Activated CD4-positive, alpha-beta T cell treated with anti-CD3 and anti-CD28 coated beads, Interleukin-2, amount 50 U/mL, for 1 hour (primary cell): ENCODE measurements at regions not wholly inside any gene's neighbourhood (a gene's known extent, or its start where the extent isn't known, plus 50 kb on each side); places are given as distances from the start of the nearest gene placed in this dataset.
"Not testable (repeated sequence)": the region's sequence is repeated elsewhere in the genome, so short reads cannot be mapped to it uniquely, and the experiment has no call there.

Experiments used
- DNase-seq: peaks from one replicate; pipeline ENCODE4 v3.0.0-alpha.2; 2020

DNA sequence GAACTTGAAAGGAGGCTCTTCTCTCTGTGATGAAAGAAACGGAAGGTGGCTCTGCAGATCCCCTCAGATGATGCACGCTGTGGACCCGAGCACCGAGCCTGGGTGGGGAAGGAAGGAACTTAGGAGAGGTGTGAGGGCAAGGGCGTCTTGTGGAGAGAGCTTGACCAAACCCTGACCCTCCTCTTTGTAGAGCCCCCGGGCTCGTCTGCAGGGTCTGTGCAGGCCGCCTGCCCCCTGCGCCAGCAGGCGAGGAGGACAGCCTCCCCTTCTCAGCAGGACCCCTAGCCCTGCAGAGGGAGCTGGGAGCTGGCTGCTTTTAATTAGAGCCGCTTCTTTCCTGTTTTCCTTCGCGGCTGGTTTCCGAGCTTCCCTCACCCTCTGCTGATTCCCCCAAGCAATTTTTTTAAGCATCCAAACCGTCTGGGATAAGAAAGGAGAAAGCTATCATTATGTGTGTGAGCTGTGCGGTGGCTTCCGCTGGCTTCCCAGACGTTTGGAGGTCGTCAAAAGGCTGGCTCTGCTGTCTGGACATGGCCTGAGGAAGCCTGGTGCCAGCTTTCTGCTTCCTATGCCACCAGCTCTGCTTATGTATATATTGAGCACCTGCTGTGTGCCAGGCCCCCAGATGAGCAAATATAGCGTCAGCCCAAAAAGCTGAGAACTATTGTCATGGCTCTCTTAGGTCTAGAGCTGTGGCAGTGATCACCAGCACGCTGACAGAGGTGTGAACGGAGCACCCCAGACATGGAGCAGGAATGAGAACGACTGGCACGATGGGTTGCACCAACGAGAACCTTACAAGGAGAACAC is 160.2 kb upstream of the IRF2BP2 start:
- no peak for DNase-seq

DNA sequence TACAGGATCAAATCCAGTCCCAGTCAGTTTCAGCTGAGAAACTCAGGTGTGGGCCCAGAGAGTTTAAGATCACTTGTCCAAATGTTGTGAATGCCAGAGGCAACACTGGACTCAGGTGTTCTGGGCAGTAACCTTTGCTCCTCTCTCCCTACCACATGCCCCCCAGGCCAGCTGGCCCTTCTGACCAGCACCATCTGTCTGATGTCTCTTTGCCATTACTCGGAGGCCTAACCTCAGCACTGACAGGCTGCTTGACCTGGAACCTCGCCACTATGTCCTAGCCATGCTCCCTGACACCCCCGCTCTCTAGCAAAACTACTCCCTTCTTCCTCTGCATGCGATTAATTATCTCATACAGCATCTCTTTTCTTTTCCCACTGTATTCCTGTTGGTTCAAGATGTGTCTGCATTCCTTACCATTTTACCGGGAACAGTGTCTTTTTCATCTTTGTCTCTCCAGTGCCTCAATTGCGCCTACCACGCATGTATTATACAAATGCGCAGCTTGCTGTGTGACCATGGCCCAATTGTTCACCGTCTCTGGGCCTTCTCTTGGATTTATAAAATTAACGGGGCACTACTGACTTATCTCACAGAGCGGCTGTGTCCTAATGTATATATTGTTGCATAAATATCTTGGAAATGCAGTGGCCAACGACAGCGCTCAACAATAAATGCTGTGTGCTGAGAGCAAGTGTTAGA is 159.5 kb upstream of the IRF2BP2 start:
- no peak for DNase-seq

GRCh38 chr1:234768569-234769283 is 158.7 kb upstream of the IRF2BP2 start:
- peak; percentile 55 for DNase-seq

DNA sequence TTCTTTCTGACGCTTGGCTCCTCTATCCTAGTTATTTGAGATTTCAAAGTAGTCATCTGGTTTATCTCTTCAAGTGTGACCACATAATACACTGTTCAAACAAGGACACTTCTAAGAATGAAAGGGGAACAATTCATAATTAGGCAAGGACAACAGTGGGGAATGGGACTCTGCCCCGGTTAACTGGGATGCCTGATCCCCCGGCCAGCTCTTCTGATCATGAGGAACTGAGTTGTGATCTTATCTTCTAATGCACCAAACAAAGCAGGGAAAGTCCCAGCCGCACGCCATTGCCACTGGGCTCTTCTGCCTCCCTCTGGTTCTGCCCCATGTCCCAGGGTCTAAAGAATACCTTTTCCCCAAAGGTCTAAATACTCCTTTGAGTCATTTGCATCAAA is 158.2 kb upstream of the IRF2BP2 start:
- no peak for DNase-seq

- DNase-seq = no peak
Observed at GRCh38 chr1:234765672-234766071, 155.7 kb upstream of the IRF2BP2 start.

GRCh38 chr1:234765181-234765580 is 155.2 kb upstream of the IRF2BP2 start:
- no peak for DNase-seq

DNA sequence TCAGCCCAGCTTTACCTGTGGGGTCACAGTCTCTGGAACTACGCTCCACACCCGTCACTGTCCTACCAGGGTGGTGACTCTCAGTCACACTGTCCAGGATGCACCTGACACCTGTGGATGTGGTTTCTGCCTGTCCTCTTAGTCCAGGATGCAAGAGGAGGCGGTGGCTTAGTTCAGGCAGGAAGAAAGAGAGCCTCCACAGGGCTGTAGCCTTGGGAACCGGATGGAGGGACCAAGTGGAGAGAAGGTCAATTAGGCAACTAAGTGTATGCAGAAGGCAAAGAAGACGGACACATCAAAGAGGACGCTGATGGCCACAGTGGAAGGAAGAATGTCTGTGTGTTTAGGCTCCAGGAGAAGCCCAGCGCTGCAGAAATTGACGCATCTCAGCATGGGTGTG is 153.9 kb upstream of the IRF2BP2 start:
- DNase-seq = no peak

DNA sequence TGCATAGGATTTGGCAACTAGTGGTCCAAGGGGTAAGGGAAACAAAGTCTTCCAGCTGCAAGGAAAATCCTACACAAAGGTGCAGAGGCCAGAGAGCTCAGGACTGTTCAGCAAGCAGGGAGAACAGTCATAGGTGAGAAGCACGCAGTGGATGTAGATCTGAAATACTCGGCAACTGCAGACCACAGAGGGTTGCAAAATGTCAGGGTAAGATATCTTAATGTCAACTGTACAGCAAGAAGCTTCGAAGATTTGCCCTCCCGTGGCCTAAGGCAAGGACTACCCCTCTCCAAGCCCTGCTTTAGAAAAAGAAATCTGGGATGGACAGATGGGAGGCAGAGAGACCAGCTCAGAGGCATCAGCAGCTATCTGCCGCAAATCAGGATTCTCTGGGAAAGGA is 153.4 kb upstream of the IRF2BP2 start:
- no peak for DNase-seq

DNA sequence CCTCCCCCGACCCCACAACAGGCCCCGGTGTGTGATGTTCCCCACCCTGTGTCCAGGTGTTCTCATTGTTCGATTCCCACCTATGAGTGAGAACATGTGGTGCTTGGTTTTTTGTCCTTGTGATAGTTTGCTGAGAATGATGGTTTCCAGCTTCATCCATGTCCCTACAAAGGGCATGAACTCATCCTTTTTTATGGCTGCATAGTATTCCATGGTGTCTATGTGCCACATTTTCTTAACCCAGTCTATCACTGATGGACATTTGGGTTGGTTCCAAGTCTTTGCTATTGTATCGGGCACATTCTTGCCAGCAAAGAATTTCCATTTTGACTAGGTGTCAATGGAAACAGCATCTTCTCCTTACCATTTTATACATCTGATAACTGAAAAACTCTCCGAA is 152.1 kb upstream of the IRF2BP2 start:
- not testable (repeated sequence) for DNase-seq

- DNase-seq = no peak
Observed at GRCh38 chr1:234760303-234760723, 150.3 kb upstream of the IRF2BP2 start.

DNA sequence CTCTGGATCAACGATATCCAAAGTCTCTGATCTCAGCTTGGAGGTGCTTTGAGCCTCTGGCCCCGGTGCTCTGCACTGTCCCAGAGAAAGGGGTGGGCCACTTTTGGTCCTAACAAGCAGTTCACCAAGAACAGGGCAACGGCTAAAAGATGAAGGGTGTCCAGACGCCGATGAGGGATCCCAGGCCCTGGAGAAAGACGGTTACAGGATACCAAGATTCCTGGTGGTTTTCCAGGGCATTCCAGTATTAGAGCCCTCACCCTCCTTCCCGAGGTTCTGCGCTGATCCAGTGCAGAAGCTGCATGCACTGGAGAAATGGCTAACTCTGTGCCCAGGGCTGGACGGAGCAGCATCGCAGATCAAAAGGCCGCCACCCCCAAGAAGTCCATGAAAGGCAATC is 149.9 kb upstream of the IRF2BP2 start:
- no peak for DNase-seq

DNA sequence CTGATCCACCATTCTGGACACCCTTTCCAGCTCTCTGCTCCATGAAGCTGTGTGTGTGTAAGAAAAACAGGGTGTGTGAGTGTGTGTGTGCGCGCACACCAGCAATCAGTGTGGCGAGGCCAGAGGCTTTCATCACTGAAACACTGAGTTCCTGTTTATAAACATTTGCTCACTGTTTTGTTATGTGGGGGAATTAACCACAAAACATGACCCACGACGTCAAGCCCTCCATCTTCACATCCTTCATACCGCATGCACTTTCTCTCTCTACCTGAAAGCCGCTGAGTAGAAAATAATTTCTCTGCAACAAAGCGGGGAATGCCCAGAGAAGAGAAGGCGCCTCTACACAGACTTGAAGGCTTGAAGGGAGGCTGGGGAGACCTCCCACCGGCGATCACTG is 148.9 kb upstream of the IRF2BP2 start:
- DNase-seq = peak; percentile 53

DNA sequence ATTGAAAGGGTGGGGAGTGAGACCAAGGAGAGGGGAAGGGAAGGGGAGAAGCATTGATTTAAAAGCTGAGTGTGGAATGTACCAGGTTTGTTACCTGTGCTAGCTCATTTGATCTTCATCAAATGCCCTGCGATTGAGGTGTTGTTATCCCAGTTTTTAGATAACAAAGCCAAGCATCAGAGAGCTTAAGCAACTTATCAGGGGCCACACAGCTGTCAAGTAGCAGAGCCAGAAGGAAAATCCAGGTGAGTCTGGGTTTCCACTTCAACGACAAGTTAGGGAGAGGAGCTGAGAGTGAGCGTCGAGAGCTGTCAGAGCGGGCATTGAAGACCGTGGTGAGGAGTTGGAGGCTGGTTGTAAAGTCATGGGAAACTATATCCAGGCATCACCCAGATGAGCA is 146.9 kb upstream of the IRF2BP2 start:
- no peak for DNase-seq

DNA sequence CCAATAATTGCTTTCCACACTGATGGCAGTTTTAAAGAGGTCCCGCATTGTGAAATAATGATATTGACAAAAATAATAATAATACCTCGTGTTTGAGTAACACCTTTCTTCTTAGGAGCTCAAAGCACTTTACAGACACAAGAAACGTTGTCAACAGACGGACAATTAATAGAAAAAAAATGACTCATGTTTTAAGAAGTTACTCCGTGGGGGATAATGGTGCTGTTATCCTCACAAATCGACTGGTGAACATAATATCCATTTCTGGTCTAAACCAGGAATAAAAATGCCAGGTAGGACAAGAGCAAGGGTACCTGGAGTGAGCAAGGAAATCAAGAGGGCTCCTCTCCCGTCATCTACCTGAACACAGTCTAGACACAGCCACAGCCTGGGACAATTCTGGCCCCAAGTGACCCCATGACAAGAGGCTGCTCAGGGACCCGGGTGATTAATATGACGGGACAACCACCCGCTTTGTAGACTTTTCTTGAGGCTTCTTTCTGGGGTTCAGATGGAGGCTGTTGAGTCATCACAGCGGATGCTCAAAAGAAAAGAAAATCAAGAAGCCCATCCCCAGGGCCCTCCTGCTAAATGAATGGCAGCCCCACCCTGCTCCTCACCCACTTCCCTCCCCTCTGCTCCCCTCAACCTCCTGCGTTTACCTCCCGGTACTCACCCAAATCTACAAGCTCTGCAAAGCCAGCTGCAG is 146.2 kb upstream of the IRF2BP2 start:
- no peak for DNase-seq

GRCh38 chr1:234755449-234755863 is 145.5 kb upstream of the IRF2BP2 start:
- no peak for DNase-seq

GRCh38 chr1:234753979-234754378 is 144.0 kb upstream of the IRF2BP2 start:
- no peak for DNase-seq

GRCh38 chr1:234752927-234753326 is 142.9 kb upstream of the IRF2BP2 start:
- DNase-seq = no peak

GRCh38 chr1:234751678-234752077 is 141.7 kb upstream of the IRF2BP2 start:
- no peak for DNase-seq

DNA sequence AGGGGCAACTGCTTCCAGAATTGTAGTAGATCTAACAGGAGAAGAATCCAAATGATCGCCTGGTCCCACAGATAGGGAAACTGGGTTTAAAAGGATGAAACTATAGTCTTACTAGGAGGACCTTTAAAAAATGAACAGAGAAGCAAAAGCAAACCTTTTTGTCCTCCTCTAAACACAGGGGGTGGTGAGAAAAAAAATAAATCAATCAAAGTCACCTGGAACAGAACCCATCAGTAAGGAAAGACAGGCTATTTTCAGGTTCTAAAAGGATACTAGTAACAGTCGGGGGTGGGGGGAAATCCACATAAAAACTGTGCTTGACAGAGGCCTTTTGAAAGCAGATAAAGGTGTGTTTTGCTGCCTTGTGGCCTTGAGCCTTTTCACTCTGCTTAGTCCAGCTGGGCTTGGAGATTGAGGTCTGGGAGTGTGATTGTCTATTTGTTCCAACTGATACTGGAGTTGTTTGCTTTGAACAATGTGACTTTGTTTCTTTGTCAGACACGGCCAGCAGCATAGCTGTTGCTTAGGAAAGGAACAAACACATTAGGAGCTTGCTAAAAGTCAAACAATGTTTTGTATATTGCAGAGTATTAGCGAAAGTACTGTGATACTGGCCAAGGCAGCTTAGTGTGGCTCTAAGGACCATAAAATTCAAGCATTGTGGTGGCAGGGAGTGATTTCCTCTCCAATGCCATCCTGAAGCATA is 141.1 kb upstream of the IRF2BP2 start:
- DNase-seq = no peak

DNA sequence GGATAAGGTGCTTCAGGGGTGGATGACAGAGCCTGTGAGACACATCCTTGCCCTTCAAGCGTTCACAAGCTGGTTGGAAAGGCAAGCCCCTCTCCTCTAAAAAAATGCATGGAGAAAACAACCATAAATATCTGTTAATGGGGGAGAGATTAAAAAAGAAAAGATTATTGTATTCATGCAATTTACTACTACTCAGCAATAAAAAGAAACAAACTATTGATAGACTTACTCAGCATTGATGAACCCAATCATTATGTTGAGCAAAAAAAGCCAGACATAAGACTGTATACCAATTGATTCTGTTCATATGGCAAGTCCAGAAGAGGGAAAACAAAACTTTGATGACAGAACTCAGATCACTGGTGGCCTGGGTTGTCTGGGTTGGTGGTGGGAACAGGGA is 138.7 kb upstream of the IRF2BP2 start:
- no peak for DNase-seq

DNA sequence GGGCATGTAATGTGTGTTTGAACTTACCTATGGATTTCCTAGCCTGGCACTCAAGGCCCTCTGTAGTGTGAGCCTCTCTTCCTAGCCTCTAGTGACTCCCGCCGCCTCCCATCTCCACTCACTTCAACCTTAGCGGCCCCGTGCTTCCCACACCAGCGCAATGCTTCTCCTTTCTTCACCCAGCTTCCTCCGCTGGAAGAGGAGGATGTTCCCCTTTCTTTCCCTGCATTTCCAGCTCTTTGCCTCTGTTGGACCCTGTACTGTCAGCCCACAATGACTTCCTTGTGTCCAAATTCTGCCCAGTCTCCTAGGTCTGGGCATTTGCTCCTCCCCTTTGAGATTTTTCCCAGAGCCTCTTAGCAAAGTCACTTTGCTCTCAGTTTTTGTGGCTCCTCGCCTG is 138.1 kb upstream of the IRF2BP2 start:
- no peak for DNase-seq

DNA sequence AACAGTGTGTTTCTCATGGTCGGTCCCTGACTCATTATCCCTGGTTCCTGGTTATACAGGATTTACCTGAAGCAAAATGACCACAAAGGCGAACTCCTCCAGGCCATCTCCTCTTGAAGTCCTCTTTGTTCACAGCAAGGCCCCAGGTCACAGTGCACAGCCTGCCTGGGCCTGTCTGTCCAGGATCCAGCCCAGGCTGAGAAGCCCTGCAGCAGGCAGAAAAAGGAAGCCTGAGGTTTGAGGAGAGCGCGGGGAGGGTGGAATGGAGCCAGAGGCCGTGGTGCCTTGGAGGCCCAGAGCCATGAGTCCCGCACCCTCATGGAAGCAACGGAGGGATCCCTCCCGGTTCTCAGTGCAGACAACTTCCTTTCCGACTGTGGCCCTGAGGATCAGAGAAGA is 136.8 kb upstream of the IRF2BP2 start:
- DNase-seq = no peak
